ENCODE measurements at regions not wholly inside any gene's neighbourhood (a gene's known extent, or its start where the extent isn't known, plus 50 kb on each side); places are given as distances from the start of the nearest gene placed in this dataset.

DNA sequence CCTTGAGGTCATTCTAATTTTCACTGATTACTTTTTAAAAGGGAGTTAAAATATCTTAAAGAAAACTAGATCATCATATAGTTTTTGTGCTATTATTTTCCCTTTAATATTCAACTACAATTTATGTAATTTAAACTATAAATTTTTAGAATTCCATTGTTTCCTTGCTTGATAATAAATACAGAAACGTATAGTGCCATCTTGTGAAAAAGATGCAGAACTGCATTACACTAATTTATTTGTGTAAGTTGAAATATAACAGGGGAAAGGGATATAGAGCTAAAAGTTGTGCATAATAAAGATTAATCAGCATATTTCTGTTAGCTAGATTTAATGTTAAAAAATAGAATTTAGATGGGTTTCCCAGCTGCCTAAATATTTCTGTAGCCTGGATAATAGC lies 61.5 kb upstream of the TDRD3 start:
- Histone ChIP-seq H3K9me3 (ENCODE audit: control insufficient read depth, low read depth, low read length) (no peaks in the 10 kb centered on the region), H3K4me2 (ENCODE audit: insufficient read depth, insufficient read length, low read length) (no peak overlapping the region), H3K56ac (ENCODE audit: insufficient read length, low read depth, low read length) (no peak overlapping the region), H3K79me1 (ENCODE audit: insufficient read depth, low read depth, low read length, poor library complexity, severe bottlenecking) (no peaks in the 10 kb centered on the region), H4K5ac (ENCODE audit: insufficient read length, low read depth, low read length) (no peak overlapping the region), H2BK12ac (ENCODE audit: insufficient read length, low read depth, low read length) (no peak overlapping the region), H2BK15ac (ENCODE audit: low read depth, low read length) (no peak overlapping the region), H4K91ac (ENCODE audit: insufficient read length, low read depth, low read length) (no peak overlapping the region), H2BK5ac (ENCODE audit: insufficient read length, low read length) (no peak overlapping the region), H4K20me1 (ENCODE audit: control insufficient read depth, insufficient read depth, insufficient read length) (no peaks in the 10 kb centered on the region), H3K9ac (ENCODE audit: extremely low read depth, insufficient read length, low read length) (no peak overlapping the region), H3K4me1 (ENCODE audit: insufficient read depth, low read length) (no peaks in the 10 kb centered on the region), H3K23ac (ENCODE audit: insufficient read length, low read depth, low read length) (no peak overlapping the region), H3T11ph (ENCODE audit: low read length) (no peak overlapping the region), H2BK20ac (ENCODE audit: low read depth, low read length, poor library complexity, severe bottlenecking) (no peak overlapping the region), H2BK120ac (ENCODE audit: low read depth, low read length, poor library complexity, severe bottlenecking) (no peak overlapping the region), H4K8ac (replicated peaks; ENCODE audit: insufficient read length, low read depth, low read length) (no peak overlapping the region), H2AK5ac (ENCODE audit: insufficient read length, low read length) (no peak overlapping the region), H2AFZ (ENCODE audit: low read length) (no peak overlapping the region), H3K18ac (ENCODE audit: insufficient read length, low read depth, low read length) (no peak overlapping the region), H3K4ac (ENCODE audit: low read depth, low read length) (no peak overlapping the region), H3K27me3 (ENCODE audit: insufficient read depth, low read length) (no peaks in the 10 kb centered on the region), H3K23me2 (ENCODE audit: insufficient read length, low read depth, low read length, poor library complexity, severe bottlenecking) (no peaks in the 10 kb centered on the region), H3K27ac (ENCODE audit: insufficient read length, low read depth, low read length) (no peak overlapping the region), H3K79me2 (ENCODE audit: insufficient read depth, low read length) (no peaks in the 10 kb centered on the region), H3K14ac (ENCODE audit: insufficient read depth, low read length) (no peak overlapping the region)
- Mint-ChIP-seq H3K27me3 (ENCODE audit: low read depth) (no peaks in the 10 kb centered on the region), H3K36me3 (ENCODE audit: insufficient read depth in 1 of 3, low read depth in 3 of 3) (peaks cover 0 to 5% (median 2%) of the 10 kb centered on the region in 3 experiments; a peak in 4 of 7 replicates), H3K9me3 (peaks cover 4% of the 10 kb centered on the region in 2 experiments; a peak in 3 of 5 replicates), H3K4me1 (peaks cover 26 to 28% of the 10 kb centered on the region in 2 experiments), H3K4me3 (no peak overlapping the region), H3K27ac (no peak overlapping the region)
- no peak for DNase-seq
- TF ChIP-seq, protein P1, sequence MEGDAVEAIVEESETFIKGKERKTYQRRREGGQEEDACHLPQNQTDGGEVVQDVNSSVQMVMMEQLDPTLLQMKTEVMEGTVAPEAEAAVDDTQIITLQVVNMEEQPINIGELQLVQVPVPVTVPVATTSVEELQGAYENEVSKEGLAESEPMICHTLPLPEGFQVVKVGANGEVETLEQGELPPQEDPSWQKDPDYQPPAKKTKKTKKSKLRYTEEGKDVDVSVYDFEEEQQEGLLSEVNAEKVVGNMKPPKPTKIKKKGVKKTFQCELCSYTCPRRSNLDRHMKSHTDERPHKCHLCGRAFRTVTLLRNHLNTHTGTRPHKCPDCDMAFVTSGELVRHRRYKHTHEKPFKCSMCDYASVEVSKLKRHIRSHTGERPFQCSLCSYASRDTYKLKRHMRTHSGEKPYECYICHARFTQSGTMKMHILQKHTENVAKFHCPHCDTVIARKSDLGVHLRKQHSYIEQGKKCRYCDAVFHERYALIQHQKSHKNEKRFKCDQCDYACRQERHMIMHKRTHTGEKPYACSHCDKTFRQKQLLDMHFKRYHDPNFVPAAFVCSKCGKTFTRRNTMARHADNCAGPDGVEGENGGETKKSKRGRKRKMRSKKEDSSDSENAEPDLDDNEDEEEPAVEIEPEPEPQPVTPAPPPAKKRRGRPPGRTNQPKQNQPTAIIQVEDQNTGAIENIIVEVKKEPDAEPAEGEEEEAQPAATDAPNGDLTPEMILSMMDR (conservative IDR thresholded peaks at IDR 0.05), result peak; percentile 77
- WGBS (ENCODE audit: extremely low coverage, insufficient read length, low lambda C conversion rate), result no CpG with 5 or more reads among the region's 1 CpG

All from H9 (cell line).